Ishikawa (cell line): ENCODE measurements at regions not wholly inside any gene's neighbourhood (a gene's known extent, or its start where the extent isn't known, plus 50 kb on each side); places are given as distances from the start of the nearest gene placed in this dataset.

Source experiments
- CEBPB ChIP-seq: IDR thresholded peaks from 2 replicates; pipeline ENCODE4 v1.6.1; 2012
- CREB1 ChIP-seq: IDR thresholded peaks from 2 replicates; pipeline ENCODE4 v1.6.1; 2012; ENCODE audit warnings: low read depth
- EP300 ChIP-seq: IDR thresholded peaks from 2 replicates; pipeline ENCODE4 v1.6.1; 2012; ENCODE audit warnings: borderline replicate concordance
- MAX ChIP-seq: IDR thresholded peaks from 2 replicates; pipeline ENCODE4 v1.6.1; 2012
- NFIC ChIP-seq: IDR thresholded peaks from 2 replicates; pipeline ENCODE4 v1.6.1; 2012
- RAD21 ChIP-seq: IDR thresholded peaks from 2 replicates; pipeline ENCODE4 v1.6.1; 2012; ENCODE audit warnings: low read depth
- REST ChIP-seq: IDR thresholded peaks from 2 replicates; pipeline ENCODE4 v1.6.1; 2012; ENCODE audit warnings: low read depth, mild to moderate bottlenecking
- TAF1 ChIP-seq: IDR thresholded peaks from 2 replicates; pipeline ENCODE4 v1.6.1; 2012; ENCODE audit warnings: low read depth, mild to moderate bottlenecking
- TCF12 ChIP-seq: IDR thresholded peaks from 2 replicates; pipeline ENCODE4 v1.6.1; 2012; ENCODE audit warnings: low read depth
- TEAD4 ChIP-seq: IDR thresholded peaks from 2 replicates; pipeline ENCODE4 v1.6.1; 2012
- USF1 ChIP-seq: IDR thresholded peaks from 2 replicates; pipeline ENCODE4 v1.6.1; 2012
- YY1 ChIP-seq: IDR thresholded peaks from 2 replicates; pipeline ENCODE4 v1.6.1; 2012; ENCODE audit warnings: low read depth
- ZBTB7A ChIP-seq: IDR thresholded peaks from 2 replicates; pipeline ENCODE4 v1.6.1; 2012; ENCODE audit warnings: low read depth

GRCh38 chr7:49703337-49703736, 70.1 kb upstream of the VWC2 start:
- no peak for TF ChIP-seq REST
- TF ChIP-seq USF1: no peak
- no peak for TF ChIP-seq MAX
- no peak for TF ChIP-seq TAF1
- no peak for TF ChIP-seq RAD21
- no peak for TF ChIP-seq TCF12
- no peak for TF ChIP-seq ZBTB7A
- no peak for TF ChIP-seq CREB1
- no peak for TF ChIP-seq TEAD4
- TF ChIP-seq YY1: no peak
- TF ChIP-seq NFIC: no peak
- TF ChIP-seq EP300: no peak
- TF ChIP-seq CEBPB: no peak
